ENCODE measurements at regions not wholly inside any gene's neighbourhood (a gene's known extent, or its start where the extent isn't known, plus 50 kb on each side); places are given as distances from the start of the nearest gene placed in this dataset.

DNA sequence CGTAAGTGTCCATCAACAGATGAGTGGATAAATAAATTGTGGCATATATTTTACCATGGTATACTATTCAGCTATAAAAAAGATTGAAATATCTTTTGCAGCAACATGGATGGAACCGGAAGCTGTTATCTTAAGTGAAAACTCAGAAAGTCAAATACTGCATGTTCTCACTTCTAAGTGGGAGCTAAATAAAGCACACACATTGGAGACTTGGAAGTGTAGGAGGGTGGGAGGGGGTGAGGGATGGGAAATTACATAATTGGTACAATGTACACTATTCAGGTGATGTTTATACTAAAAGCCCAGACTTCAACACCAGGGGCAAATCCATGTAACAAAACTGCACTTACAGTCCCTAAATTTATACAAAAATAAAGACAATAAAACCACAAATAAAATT, 72.6 kb upstream of the SPRY1 start:
- no peak for DNase-seq (ENCODE audit: low read depth)

DNA sequence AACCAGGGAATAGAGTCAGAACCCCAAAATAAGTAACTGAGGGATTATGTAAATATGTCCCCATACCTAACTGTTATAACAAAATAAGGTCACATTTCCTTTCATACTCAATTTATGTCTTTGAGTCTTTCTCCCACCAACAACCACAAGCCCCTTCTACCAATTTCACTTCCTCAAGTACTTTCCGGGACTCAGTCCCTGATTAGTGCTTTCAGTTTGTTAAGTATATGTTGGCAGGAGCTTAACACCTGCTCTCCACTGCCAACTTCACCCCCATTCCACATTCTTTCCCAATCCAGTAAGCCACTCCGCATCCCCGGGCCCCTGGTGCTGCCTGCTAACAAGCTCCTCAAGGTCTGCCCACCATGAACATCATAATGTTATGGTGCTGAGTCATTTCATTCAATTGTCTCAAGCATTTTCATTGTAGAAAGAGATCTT, 71.3 kb upstream of the SPRY1 start:
- no peak for DNase-seq (ENCODE audit: low read depth)

DNA sequence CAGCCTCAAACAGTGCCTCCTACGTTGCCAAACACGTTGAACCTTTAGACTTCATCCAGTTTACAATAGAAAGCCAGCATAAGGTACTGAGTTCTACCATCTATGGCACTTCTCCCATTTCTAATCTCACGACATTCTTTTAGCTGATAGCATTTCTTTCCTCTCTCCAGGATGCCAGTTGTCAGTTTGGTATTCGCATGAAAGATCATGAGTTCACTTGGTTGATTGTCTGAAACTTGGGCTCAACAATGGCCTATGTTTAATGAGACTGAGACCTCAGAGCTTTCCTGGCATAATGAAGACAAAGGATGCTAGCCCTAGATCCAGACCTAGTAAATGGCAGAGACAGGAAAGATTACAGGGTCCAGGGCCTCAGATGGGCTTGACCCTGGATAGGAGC, 69.2 kb upstream of the SPRY1 start:
- no peak for DNase-seq (ENCODE audit: low read depth)

DNA sequence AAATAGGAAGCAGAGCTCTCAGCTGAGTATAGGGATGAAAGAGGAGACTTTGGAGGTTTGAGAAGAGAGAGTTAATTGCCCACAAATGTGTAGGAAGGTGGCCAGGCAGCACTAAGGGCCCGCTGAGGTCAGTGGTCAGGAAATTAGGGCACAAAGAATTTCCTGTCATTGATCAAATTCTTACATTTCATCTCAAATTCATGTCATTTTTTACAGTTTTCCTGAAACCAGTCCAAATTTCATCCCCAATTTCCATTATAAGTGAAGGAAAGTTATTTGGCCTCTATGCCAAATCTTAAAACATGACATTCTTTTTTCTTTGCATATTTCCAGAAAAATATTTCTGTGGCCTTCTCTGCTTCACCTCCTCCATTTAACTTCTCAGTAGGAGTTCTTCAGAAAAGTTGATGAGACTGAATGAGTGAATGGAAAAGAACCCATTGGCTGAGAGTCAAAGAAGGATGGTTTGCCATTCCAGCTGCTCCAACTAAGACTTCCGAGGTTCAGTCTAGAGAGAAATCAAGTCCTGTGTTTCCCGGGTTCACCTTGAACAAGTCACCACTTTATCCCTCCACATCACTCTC, 68.7 kb upstream of the SPRY1 start:
- no peak for DNase-seq (ENCODE audit: low read depth)

DNA sequence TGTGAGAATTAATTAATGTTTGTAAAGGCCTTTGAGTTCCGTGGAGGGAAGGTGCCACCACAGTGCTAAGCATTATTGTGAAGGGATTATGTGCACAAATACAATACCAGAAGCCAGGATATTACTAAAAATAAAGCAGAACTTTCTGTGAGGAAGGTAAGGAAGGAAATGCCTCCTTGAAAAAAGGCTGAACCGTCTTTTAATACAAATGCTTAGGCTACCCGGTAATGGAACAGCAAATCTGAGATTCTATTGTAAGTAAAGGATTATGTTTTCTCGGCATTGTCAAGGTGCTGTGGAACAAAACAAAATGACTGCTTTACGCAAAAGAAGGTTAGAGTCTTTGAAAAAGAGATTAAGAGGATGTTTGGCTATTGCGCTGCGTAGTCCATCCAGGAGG, 57.9 kb upstream of the SPRY1 start:
- DNase-seq (ENCODE audit: low read depth) = no peak

DNA sequence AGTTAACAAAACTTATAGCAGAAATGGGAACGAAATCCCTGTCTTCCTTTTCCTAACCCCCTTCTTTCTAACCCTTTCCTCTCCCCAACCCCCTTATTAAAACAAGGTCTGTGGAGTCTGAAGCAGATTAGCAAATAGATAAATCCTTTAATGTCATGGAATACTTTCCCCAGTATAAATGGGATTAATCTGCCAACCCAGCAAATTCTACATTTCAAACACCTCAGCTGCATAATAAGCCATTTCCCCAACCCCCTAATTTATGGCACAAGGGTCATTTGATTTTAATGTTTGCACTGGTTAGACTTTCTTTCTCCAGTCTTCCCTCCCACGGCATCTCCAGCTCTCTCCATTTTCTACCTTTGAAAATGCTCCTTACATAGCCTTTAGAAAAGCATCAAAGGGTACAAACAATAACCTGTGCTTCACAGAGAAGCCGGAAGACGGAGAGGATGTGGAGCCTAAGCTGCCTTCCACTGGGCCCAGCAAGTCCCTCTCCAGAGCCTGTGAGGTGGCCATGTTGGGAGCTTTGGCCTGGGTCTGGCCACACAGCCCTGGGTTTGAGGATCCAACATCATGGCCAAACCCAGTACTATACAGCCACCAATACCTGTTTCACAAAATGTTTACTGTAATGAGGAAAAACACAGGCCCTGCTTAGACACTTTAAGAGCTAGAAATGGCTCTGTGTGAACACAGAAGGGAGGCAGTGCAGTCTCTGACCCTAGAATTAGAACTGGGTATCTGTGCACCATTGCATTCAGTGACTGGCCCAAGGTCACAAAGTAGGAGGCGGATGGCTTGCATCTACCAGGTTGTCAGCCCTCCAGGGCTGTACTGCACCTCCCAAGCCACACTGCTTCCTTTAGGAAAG, 56.9 kb upstream of the SPRY1 start:
- DNase-seq (ENCODE audit: low read depth) = no peak

DNA sequence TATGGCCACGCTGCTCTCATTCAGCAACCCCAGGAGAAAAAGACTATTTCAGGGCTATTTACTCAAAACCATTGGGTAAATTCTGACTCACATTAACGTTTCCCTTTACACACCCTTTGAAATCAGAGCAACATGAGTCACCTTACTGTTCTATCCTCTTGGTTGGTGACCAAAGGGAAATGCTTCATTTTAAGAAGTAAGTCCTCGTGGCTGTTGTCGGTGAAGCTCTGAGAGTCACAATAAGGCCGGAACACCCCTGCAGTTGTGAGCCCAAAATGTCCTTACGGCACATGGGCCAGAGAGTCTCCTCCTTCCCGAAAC, 56.3 kb upstream of the SPRY1 start:
- DNase-seq (ENCODE audit: low read depth) = no peak

DNA sequence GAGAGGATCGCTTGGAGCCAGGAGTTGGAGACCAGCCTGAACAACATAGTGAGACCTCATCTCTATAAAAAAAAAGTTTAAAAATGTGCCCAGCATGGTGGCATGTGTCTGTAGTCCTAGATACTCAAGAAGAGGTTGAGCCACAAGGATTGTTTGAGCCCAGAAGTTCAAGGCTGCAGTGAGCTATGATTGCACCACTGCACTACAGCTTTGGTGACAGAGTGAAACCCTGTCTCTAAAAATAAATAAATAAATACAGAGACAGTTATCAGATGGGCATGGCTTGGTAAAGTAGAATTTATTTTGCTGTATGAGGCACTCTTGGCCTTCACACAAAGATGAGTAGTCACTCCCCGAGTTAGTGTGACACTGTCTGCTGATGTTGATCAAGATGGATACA, 54.1 kb upstream of the SPRY1 start:
- no peak for DNase-seq (ENCODE audit: low read depth)

DNA sequence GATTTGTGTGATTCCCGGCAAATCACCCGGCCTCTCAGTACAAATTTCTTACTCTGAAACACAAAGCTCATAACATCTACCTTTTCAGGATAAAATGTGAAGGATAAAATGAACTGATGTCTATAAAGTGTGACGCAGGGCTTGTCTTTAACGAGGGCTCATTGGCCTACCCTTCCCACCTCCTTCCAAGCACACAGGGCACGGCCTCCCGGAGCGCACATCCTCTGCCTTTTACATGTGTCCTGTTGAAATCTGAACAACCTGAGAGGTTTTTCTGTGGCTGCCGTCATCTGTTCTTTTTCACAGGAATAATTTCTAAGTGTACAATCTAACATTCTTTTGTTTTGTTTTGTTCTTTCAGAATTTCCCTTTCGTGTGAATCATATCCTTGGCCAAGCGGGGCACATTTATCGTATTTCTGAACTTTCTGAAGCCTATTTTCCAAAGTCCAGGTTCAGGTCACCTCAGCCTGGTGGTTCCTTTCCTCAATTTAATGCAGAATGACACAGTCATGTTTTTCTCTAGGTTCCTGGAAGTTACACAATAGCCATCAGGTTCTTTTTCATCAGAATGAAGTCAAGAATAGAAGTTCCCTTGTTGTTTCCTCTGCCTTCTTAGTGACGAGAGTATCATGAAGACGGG, 53.1 kb upstream of the SPRY1 start:
- no peak for DNase-seq (ENCODE audit: low read depth)

DNA sequence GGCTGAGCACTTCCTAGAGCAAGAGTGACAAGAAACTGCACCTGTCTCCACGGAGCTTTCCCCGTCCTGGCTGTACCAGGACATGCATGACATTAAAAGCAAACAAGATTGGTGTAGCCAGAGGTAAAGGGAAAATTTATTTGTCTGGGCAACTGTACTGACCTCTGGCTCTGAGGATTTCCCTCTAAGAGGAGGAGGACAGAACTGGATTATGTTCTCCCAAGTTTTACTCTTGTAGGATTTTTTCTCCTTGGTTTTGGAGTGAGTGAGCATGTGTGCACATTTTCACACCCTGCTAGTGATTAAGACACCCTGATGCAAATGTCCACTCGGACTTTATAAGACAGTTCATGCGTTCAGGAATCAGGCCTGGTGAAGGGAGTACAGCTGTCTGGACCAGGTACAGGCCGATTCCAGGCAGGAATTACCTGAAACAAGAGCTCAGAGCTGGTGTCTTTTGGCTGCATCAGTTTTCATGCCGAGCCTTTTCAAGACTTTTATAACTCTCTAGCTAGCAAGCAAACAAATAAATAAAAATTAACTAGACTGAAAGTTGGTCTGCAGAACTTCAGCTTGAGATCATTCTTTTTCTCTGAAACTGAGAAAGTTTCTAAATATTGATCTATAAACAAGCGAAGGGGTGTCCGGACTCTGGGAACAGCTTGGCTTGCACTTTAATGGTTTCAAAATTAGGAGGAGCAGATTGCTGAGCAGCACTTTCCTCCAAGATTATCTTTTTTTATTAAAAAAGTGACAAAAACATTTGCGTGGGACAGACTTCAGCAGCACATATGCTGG, 51.3 kb upstream of the SPRY1 start:
- no peak for DNase-seq (ENCODE audit: low read depth)

DNA sequence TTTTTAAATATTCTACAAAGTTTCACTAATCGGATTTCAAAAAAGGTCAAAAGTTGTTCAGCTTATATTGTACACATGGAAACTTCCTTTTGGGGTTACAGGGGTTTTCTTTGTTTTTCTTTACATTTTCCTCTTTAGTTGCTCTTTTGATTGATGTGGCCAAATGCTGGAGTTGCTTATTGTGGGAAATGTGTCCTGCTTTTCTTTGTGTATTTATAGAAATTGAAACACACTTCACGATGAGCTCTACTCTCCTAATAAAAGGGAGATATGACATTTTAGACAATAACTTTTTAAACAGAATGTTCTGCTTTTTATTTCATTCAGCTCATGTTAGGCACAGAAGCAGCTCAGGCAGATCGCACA, 50.7 kb upstream of the SPRY1 start:
- no peak for DNase-seq (ENCODE audit: low read depth)

DNA sequence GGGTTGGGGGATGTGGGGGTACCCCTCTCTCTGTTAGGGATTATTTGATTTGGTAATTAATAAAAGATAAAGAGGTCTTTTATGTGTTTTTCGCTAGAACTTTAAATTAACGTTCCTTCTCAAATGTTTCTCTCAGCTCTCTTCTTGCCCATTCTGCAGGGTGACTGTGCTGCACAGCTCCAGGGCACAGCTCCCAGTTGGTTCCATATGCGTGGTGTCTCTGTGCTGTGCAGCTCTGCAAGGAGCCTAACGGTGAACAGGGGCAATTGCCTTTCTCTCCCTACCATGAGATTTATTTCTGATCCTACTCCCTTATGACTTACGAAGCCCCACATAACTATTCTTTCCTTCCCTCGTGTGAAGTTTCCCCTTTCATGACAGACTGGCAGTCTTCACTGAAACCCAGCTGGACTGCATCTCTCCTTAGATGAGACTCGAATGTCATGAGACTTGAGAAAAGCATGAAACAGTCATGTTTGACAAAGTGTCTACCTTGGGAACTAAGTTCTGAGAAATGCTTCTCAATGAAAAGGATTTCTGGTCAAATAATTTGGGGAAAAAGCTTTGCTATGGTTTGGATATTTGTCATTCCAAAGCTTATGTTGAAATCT, 50.2 kb upstream of the SPRY1 start:
- no peak for DNase-seq (ENCODE audit: low read depth)
